ENCODE measurements at regions not wholly inside any gene's neighbourhood (a gene's known extent, or its start where the extent isn't known, plus 50 kb on each side); places are given as distances from the start of the nearest gene placed in this dataset.

GRCh38 chr14:97536421-97536820 lies 739.2 kb downstream of the VRK1 start:
- no peak for TF ChIP-seq CTCF (IDR thresholded peaks at IDR 0.05)
- TF ChIP-seq TEAD4 (IDR thresholded peaks at IDR 0.05; ENCODE audit: borderline replicate concordance, insufficient read depth): no peak
- no peak for TF ChIP-seq POLR2AphosphoS5 (IDR thresholded peaks at IDR 0.05; ENCODE audit: low read depth, low read length)
- TF ChIP-seq ZBTB33 (IDR thresholded peaks at IDR 0.05; ENCODE audit: borderline replicate concordance, low read depth): no peak
- no peak for TF ChIP-seq TAF1 (IDR thresholded peaks at IDR 0.05; ENCODE audit: borderline replicate concordance, low read depth, low read length)
- no peak for TF ChIP-seq MXI1 (IDR thresholded peaks at IDR 0.05; ENCODE audit: low read depth, low read length)
- TF ChIP-seq, protein P1, sequence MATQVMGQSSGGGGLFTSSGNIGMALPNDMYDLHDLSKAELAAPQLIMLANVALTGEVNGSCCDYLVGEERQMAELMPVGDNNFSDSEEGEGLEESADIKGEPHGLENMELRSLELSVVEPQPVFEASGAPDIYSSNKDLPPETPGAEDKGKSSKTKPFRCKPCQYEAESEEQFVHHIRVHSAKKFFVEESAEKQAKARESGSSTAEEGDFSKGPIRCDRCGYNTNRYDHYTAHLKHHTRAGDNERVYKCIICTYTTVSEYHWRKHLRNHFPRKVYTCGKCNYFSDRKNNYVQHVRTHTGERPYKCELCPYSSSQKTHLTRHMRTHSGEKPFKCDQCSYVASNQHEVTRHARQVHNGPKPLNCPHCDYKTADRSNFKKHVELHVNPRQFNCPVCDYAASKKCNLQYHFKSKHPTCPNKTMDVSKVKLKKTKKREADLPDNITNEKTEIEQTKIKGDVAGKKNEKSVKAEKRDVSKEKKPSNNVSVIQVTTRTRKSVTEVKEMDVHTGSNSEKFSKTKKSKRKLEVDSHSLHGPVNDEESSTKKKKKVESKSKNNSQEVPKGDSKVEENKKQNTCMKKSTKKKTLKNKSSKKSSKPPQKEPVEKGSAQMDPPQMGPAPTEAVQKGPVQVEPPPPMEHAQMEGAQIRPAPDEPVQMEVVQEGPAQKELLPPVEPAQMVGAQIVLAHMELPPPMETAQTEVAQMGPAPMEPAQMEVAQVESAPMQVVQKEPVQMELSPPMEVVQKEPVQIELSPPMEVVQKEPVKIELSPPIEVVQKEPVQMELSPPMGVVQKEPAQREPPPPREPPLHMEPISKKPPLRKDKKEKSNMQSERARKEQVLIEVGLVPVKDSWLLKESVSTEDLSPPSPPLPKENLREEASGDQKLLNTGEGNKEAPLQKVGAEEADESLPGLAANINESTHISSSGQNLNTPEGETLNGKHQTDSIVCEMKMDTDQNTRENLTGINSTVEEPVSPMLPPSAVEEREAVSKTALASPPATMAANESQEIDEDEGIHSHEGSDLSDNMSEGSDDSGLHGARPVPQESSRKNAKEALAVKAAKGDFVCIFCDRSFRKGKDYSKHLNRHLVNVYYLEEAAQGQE (IDR thresholded peaks at IDR 0.05; ENCODE audit: low read depth, low read length): no peak
- no peak for TF ChIP-seq MAX (IDR thresholded peaks at IDR 0.05; ENCODE audit: low read depth)
- no peak for TF ChIP-seq RAD21 (IDR thresholded peaks at IDR 0.05; ENCODE audit: low read length)
- TF ChIP-seq RCOR1 (IDR thresholded peaks at IDR 0.05; ENCODE audit: low read length): no peak
- no peak for TF ChIP-seq ELF1 (IDR thresholded peaks at IDR 0.05)
- TF ChIP-seq, protein P2, sequence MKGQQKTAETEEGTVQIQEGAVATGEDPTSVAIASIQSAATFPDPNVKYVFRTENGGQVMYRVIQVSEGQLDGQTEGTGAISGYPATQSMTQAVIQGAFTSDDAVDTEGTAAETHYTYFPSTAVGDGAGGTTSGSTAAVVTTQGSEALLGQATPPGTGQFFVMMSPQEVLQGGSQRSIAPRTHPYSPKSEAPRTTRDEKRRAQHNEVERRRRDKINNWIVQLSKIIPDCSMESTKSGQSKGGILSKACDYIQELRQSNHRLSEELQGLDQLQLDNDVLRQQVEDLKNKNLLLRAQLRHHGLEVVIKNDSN (IDR thresholded peaks at IDR 0.05; ENCODE audit: borderline replicate concordance, low read depth): no peak
- TF ChIP-seq NRF1 (IDR thresholded peaks at IDR 0.05; ENCODE audit: low read depth, low read length): no peak

Measured in SK-N-SH (cell line).